H1 (cell line): ENCODE measurements at regions not wholly inside any gene's neighbourhood (a gene's known extent, or its start where the extent isn't known, plus 50 kb on each side); places are given as distances from the start of the nearest gene placed in this dataset.

Experiments
- CTCF ChIP-seq, 3 experiments: IDR thresholded peaks; 1 replicate in 2 of 3; 2 replicates in 1 of 3; pipeline versions ENCODE4 v1.5.1 to v1.6.1; 2011; ENCODE audit warnings: low read length in 3 of 3, mild to moderate bottlenecking in 3 of 3, inconsistent platforms in 2 of 3, low read depth in 1 of 3, moderate library complexity in 1 of 3; ENCODE audit not compliant: insufficient read depth in 1 of 3; ENCODE audit errors: control extremely low read depth in 1 of 3
- EZH2 ChIP-seq: fragments of 200-600 bp; sonication (generic); IDR thresholded peaks from 2 replicates; pipeline ENCODE4 v1.7.1; 2012; ENCODE audit warnings: low read depth, mild to moderate bottlenecking, moderate library complexity, low read length, inconsistent platforms; ENCODE audit not compliant: severe bottlenecking
- GABPA ChIP-seq: IDR thresholded peaks from 2 replicates; pipeline ENCODE4 v1.6.1; 2011; ENCODE audit warnings: mild to moderate bottlenecking, low read length, moderate library complexity, borderline replicate concordance; ENCODE audit not compliant: insufficient read depth
- HDAC6 ChIP-seq: IDR thresholded peaks from one replicate; pipeline ENCODE4 v1.7.1; 2012; ENCODE audit warnings: low read depth, mild to moderate bottlenecking, inconsistent platforms, low read length, moderate library complexity
- MAX ChIP-seq: IDR thresholded peaks from 2 replicates; pipeline ENCODE4 v1.6.1; 2012; ENCODE audit warnings: inconsistent platforms
- POLR2A ChIP-seq, 2 experiments: IDR thresholded peaks; 1 replicate in 1 of 2; 2 replicates in 1 of 2; pipeline ENCODE4 v1.6.1; 2011; ENCODE audit warnings: low read depth in 2 of 2, low read length in 2 of 2, mild to moderate bottlenecking in 2 of 2; ENCODE audit errors: control extremely low read depth in 1 of 2
- POLR2AphosphoS5 ChIP-seq: IDR thresholded peaks from 2 replicates; pipeline ENCODE4 v1.6.1; 2011; ENCODE audit warnings: low read depth, low read length
- SP1 ChIP-seq: IDR thresholded peaks from 2 replicates; pipeline ENCODE4 v1.6.1; 2011; ENCODE audit warnings: low read depth, low read length
- USF2 ChIP-seq: IDR thresholded peaks from 2 replicates; pipeline ENCODE4 v1.6.1; 2011; ENCODE audit warnings: low read length, improper control_type of control experiment
- YY1 ChIP-seq: IDR thresholded peaks from 2 replicates; pipeline ENCODE4 v1.6.1; 2011; ENCODE audit warnings: low read depth, mild to moderate bottlenecking, low read length

- TF ChIP-seq CTCF (IDR thresholded peaks at IDR 0.05; ENCODE audit: control extremely low read depth in 1 of 3, insufficient read depth in 1 of 3, low read depth in 1 of 3, low read length in 3 of 3): no peak
- TF ChIP-seq HDAC6: no peak
- no peak for TF ChIP-seq POLR2A (IDR thresholded peaks at IDR 0.05; ENCODE audit: control extremely low read depth in 1 of 2, low read depth in 2 of 2, low read length in 2 of 2)
- TF ChIP-seq SP1: no peak
- TF ChIP-seq MAX: no peak
- TF ChIP-seq USF2: no peak
- TF ChIP-seq EZH2: no peak
- no peak for TF ChIP-seq POLR2AphosphoS5
- no peak for TF ChIP-seq YY1
- TF ChIP-seq GABPA: no peak
Observed at GRCh38 chr7:10779465-10780399, 193.9 kb upstream of the PHF14 start.
